Activated naive CD4-positive, alpha-beta T cell treated with anti-CD3 and anti-CD28 coated beads, Interleukin-2, amount 50 U/mL, for 16 hours (primary cell): ENCODE measurements at regions not wholly inside any gene's neighbourhood (a gene's known extent, or its start where the extent isn't known, plus 50 kb on each side); places are given as distances from the start of the nearest gene placed in this dataset.
"Not testable (repeated sequence)": the region's sequence is repeated elsewhere in the genome, so short reads cannot be mapped to it uniquely, and the experiment has no call there.

Experiments
- DNase-seq: peaks from one replicate; pipeline ENCODE4 v3.0.0-alpha.2; 2020

GRCh38 chr1:22320587-22321344 lies 130.9 kb upstream of the ZBTB40 start:
- DNase-seq: no peak

DNA sequence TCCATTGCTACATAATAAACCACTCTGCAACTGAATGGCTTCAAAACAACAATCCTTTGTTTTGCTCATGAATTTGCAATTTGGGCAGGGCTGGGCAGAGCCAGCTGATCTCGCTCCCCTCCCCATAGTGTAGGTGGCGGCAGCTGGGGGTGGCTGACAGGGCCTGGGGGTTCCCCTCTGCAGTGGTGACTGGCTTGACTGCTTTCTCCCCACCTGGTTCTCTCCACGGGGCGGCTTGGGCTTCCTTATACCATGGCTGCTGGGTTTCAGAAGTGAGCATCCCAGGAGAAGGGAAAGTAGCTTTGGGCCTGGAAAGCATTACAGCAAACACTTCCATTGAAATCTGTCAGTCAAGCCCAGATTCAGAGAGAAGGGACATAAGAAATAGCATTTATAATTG lies 129.7 kb upstream of the ZBTB40 start:
- no peak for DNase-seq

DNA sequence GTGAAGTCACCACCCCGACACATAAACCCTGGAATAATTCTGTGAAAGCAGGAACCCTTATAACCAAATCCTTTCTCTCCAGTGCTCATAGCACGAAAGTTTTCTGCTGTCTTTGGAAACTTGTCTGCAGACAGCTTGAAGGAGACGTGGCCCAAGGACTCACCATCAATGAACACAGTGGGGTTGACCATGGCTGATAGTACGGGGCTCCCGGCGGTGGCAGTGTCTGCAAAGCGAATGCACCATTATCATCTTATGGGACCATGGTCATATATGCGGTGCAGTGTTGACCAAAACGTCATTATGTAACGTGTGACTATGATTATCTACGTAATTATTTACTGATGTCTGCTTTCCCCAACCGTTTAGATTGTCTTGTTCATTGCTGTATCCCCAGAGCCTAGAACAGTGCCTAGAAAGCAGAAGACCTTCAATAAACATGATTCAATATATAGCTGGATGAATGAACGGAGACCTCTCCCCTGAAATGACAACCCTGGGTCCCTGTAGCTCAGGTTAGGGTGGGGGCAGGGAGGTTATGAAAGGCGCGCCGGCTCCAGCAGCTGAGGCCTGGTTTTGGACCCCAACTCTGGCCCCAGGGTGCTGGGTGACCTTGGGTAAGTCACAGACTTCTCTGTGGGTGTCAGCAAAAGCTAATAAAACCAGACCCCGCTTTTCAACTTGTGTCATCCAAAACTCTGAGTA lies 128.4 kb upstream of the ZBTB40 start:
- no peak for DNase-seq

DNA sequence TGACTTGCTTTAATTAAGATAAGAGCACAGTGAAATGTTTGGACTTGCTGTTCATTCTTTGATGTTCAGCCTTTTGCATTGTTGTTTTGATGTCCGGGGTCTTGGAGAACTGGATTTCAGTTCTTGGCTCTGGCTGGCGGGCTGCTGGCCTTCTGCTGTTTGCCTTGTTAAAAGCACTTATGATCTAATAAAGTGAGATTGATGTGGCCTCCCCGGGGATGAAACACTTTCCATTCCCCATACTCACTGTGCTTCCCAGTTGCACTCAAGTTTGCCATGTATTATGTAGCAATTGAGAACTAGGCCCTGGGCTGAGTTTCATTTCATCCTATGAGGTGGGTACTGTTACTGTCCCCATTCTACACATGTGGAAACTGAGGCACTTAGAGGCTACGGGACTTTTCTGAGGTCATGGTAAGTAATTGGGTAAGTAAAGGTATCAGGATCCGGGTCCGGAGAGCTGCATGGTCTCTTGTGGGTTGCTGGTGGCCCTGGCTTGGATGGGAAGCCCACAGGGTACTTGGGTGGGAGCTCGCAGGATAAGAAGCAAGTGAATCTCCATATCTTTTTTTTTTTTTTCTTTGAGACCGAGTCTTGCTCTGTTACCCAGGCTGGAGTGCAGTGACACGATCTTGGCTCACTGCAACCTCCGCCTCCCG lies 127.7 kb upstream of the ZBTB40 start:
- no peak for DNase-seq

DNA sequence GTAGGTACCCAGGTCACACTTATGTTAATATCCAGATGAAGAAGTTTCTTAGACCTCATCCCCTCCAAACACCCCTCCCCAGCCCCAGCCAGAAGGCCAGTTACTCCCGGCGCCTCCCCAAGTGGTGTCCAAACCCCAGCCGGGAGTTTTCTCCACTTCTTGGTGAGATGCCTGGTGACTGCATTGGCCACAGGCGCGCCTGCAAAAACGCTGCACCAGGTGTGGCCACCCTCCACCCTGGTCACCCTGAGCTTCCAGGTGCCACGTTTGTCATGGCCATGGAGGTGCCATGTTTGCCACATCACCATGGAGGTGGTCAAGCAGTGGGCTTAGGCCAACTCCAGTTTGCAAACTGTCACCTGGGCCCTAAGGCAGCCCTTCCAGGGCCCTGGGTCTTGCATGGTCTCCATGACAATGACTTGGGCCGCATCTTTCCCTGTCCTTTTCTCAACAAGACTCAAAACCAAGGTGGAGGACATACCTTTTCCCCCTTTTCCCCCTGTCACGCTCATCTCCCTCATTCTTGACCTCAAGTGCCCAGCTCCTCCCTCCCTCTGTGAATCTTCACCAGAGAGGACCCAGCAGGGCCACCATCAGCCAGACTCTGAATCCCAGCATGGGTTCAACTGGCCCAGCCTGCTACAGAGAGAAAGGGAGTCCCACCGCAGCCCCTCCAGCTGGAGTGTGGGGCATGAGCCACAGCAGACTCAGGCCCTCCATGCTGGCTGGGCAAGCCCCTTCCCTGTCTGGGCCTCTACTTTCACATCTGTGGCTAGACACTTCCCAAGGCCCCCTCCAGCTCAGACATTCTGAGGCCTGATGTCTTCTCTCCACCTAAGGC lies 125.9 kb upstream of the ZBTB40 start:
- DNase-seq: no peak

GRCh38 chr1:22326372-22326915 lies 125.2 kb upstream of the ZBTB40 start:
- DNase-seq: no peak

DNA sequence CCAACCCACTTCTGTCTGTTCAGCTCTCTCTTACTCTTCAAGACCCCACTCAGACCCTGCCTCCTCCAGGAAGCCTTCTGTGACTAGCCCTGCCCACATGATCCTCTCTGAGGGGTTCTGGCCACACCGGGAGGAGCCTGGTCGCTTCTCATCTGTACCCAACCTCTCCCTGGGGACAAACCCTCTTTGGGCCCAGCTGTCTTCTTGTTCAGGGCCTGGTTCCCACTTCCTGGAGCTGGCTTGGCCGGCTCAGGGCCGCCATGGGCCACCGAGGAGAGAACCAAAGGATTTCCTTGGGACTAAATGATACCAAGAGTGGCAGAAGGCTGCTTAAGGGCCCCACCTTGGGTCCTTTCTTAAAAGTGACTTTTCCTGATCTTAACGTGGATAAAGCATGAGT lies 124.7 kb upstream of the ZBTB40 start:
- DNase-seq: no peak

- DNase-seq: no peak
Observed at GRCh38 chr1:22327411-22327810, 124.2 kb upstream of the ZBTB40 start.

DNA sequence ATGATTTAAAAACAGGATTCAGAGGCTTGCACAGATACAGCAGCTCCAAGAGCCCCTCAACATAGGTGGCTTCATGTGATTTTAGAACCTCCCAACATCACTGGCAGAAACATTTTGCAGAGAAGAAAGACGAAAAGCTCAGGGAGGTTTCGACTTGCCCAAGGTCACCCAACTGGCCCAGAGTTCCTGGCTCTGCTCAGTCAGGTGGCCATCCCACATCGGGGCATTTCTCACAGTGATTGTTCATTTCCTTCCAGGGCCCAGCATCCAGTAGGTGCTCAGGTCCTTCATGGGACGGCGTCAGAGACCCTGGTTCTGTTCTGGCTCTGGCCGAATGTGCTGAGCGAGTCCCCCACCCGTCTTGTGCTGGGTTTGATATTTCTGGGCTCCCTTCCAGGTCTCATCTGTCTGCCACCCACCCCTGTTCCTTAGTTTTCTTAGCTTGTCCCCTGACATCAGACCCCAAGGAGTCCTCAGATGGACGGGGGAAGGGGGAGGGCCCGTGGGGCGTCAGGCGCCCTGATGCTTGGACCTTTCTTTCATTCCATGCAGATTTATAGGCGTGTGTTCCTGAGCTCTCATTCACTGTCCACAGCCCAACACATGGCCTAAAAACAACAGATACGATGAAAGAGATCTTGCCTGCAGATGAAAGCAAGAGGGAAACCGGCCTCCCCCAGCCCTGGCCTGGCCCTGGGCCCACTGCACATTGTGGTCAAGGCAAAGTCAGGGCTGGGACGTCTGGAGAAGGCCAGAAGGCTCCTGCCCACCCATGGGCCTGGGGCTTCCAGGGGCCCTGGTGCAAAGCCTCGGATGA lies 123.1 kb upstream of the ZBTB40 start:
- no peak for DNase-seq

DNA sequence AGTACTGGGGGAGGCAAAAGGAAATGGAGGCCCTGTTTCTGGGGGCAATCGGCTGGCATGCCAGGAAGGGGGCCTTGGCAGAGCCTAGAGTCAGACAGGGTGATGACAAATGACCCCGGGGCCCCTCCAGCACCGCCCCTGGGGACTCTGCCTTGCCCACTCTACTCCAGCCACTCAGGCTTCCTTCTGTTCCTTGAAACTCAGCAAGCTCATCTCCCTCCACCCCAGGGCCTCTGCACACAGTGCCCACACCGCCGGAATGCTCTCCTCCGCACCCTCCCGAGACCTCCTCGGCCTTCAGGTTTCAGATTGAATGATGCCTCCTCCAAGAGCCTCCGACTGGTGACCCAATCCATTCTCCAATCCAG lies 122.5 kb upstream of the ZBTB40 start:
- no peak for DNase-seq

GRCh38 chr1:22330092-22330759 lies 121.4 kb upstream of the ZBTB40 start:
- no peak for DNase-seq

DNA sequence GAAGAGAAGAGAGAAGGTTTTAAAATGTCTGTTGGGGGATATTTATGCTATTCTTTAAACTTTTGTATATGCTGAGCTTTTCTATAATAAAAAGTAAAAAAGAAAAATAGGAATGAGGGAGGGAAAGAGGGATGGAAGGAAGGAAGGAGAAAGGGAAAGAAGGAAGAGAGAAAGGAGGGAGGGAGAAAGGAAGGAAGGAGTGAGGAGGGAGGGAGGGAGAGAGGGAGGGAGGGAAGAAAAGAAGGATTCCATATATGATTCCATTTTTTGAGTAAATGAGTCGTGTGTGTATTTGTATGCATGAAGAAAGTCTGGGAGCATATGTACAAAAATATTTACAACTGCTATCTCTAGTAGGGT lies 120.9 kb upstream of the ZBTB40 start:
- no peak for DNase-seq

- no peak for DNase-seq
Observed at GRCh38 chr1:22331618-22332423, 119.8 kb upstream of the ZBTB40 start.

- DNase-seq: no peak
Observed at GRCh38 chr1:22332424-22332717, 119.3 kb upstream of the ZBTB40 start.

- no peak for DNase-seq
Observed at GRCh38 chr1:22332795-22333499, 118.7 kb upstream of the ZBTB40 start.

GRCh38 chr1:22333516-22334121 lies 118.0 kb upstream of the ZBTB40 start:
- DNase-seq: no peak

DNA sequence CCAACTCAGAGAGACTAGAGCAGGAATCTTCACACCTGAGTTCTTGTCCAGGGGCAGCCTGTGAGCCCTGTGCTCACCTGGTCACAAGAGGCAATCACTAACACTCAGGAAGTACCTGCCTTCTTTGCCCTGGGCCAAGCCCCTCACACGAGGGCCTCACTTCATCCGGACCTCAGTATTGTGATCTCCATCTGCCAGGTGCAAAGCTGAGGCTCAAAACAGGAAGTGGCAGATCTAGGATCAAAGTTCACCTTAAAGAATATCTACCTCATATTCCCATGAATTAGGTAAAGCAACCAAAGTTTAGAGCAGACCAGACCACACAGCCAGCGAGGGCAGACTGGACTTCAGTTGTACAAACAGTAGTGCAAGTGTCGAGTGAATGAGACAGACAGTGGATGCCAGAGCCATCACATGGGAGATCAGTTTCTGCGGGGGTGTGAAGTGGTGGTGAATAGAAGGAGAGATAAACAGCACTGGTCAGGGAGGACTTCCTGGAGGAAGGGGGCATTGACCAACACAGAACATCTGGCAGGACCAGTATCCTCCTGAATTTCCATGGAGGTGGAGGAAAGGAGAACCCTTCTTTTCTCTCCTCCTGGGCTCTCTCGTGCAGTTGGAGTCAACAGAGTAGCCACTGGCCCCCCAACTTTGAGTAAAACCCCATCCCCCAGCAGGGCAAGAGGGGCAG lies 116.6 kb upstream of the ZBTB40 start:
- DNase-seq: no peak

GRCh38 chr1:22336274-22336673 lies 115.4 kb upstream of the ZBTB40 start:
- not testable (repeated sequence) for DNase-seq
